Upper lobe of left lung (tissue), 4 donors: ENCODE measurements at regions not wholly inside any gene's neighbourhood (a gene's known extent, or its start where the extent isn't known, plus 50 kb on each side); places are given as distances from the start of the nearest gene placed in this dataset.

Experiments
- EP300 ChIP-seq, 4 donors: sonication (generic); formaldehyde crosslinking; IDR thresholded peaks; one replicate each; pipeline ENCODE4 v1.5.1; 2017; ENCODE audit warnings: antibody characterized with exemption in 4 of 4, control low read depth in 2 of 4
- POLR2A ChIP-seq, 4 donors: fragments of 450-650 bp; IDR thresholded peaks; one replicate each; pipeline ENCODE4 v1.5.1; 2016 to 2017; ENCODE audit warnings: antibody characterized with exemption in 4 of 4, mild to moderate bottlenecking in 2 of 4
- POLR2AphosphoS5 ChIP-seq, 2 donors: sonication (generic); formaldehyde crosslinking; IDR thresholded peaks; one replicate each; pipeline ENCODE4 v1.5.1; 2017; ENCODE audit warnings: antibody characterized with exemption in 2 of 2
- TF ChIP-seq, protein P1 (sequence below), 6 experiments: fragments of 450-650 bp in 4 of 6; fragments of 200-600 bp in 2 of 6; sonication (generic) in 2 of 6; IDR thresholded peaks; one replicate each; pipeline ENCODE4 v1.5.1; 2016 to 2019; ENCODE audit warnings: antibody characterized with exemption in 6 of 6

DNA sequence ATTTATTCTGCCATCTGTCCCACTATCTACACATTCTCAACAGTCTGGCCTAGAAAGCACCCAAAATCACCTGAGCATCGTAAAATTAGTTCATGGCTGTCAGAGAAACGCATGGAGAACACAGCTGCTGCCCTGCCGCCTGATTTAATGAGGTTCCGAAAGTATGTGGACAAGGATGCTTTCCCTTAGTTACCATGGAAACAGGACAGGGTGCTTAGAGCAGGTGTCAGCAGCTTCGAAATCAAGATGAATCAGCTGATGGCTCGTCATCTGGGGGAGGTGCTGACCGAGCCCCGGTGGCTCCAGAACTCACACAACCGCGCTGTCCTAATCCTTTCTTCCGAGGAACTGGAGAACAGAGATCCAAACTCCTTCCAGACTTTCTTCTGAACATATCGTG lies 151.5 kb downstream of the TEX36 start:
- TF ChIP-seq, protein P1, sequence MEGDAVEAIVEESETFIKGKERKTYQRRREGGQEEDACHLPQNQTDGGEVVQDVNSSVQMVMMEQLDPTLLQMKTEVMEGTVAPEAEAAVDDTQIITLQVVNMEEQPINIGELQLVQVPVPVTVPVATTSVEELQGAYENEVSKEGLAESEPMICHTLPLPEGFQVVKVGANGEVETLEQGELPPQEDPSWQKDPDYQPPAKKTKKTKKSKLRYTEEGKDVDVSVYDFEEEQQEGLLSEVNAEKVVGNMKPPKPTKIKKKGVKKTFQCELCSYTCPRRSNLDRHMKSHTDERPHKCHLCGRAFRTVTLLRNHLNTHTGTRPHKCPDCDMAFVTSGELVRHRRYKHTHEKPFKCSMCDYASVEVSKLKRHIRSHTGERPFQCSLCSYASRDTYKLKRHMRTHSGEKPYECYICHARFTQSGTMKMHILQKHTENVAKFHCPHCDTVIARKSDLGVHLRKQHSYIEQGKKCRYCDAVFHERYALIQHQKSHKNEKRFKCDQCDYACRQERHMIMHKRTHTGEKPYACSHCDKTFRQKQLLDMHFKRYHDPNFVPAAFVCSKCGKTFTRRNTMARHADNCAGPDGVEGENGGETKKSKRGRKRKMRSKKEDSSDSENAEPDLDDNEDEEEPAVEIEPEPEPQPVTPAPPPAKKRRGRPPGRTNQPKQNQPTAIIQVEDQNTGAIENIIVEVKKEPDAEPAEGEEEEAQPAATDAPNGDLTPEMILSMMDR (IDR thresholded peaks at IDR 0.05) = no peak
- TF ChIP-seq EP300 (IDR thresholded peaks at IDR 0.05) = no peak
- TF ChIP-seq POLR2AphosphoS5 (IDR thresholded peaks at IDR 0.05) = no peak
- no peak for TF ChIP-seq POLR2A (IDR thresholded peaks at IDR 0.05)
